H1 (cell line): ENCODE measurements at regions not wholly inside any gene's neighbourhood (a gene's known extent, or its start where the extent isn't known, plus 50 kb on each side); places are given as distances from the start of the nearest gene placed in this dataset.
"Not testable (repeated sequence)": the region's sequence is repeated elsewhere in the genome, so short reads cannot be mapped to it uniquely, and the experiment has no call there.

Experiments used
- CTCF ChIA-PET: fragments of 300-600 bp; sonication (Branson Sonifier 250); formaldehyde crosslinking; loops from one replicate; lab custom pipeline; 2021; ENCODE audit not compliant: partially characterized antibody; lab: Charles Lee
- POLR2A ChIA-PET: fragments of 300-600 bp; sonication (Branson Sonifier 250); formaldehyde crosslinking; loops from one replicate; lab custom pipeline; 2021; ENCODE audit warnings: inconsistent platforms; ENCODE audit not compliant: partially characterized antibody; lab: Charles Lee
- DNase-seq, 2 experiments: peaks; one replicate each; pipeline versions ENCODE4 v3.0.0 to v3.0.0-alpha.2; 2010 to 2022; ENCODE audit warnings: low spot score in 2 of 2, low read depth in 1 of 2, mixed read lengths in 1 of 2
- FAIRE-seq: peaks from 2 replicates; lab custom pipeline; 2011; peaks lifted over from hg19 to GRCh38; lab: Jason Lieb, UNC
- H2AFZ ChIP-seq: 2 replicates; pipeline ENCODE4 v1.8.1; 2012; ENCODE audit warnings: low read length, inconsistent platforms
- H2AK5ac ChIP-seq: 2 replicates; pipeline ENCODE4 v1.6.1; 2013; ENCODE audit warnings: low read depth, low read length
- H2BK120ac ChIP-seq: replicated peaks from 2 replicates; pipeline ENCODE3; 2013; ENCODE audit warnings: low read depth, low read length, inconsistent platforms
- H2BK12ac ChIP-seq: 2 replicates; pipeline ENCODE4 v1.6.1; 2013; ENCODE audit warnings: low read depth, low read length
- H2BK15ac ChIP-seq: 2 replicates; pipeline ENCODE4 v1.6.1; 2013; ENCODE audit warnings: low read length
- H2BK20ac ChIP-seq: 2 replicates; pipeline ENCODE4 v1.6.1; 2013; ENCODE audit warnings: low read length
- H2BK5ac ChIP-seq: 2 replicates; pipeline ENCODE4 v1.6.1; 2013; ENCODE audit warnings: low read depth, low read length
- H3K14ac ChIP-seq: 2 replicates; pipeline ENCODE4 v1.6.1; 2013; ENCODE audit warnings: inconsistent platforms; ENCODE audit not compliant: insufficient read length
- H3K18ac ChIP-seq: 2 replicates; pipeline ENCODE4 v1.6.1; 2013; ENCODE audit warnings: low read length; ENCODE audit errors: extremely low read depth
- H3K23ac ChIP-seq: 2 replicates; pipeline ENCODE4 v1.6.1; 2013; ENCODE audit warnings: inconsistent platforms; ENCODE audit not compliant: insufficient read length
- H3K23me2 ChIP-seq: 2 replicates; pipeline ENCODE4 v1.6.1; 2013; ENCODE audit warnings: low read depth, low read length
- H3K27ac ChIP-seq: 2 replicates; pipeline ENCODE4 v1.6.1; 2011; ENCODE audit warnings: low read depth, low read length, inconsistent platforms
- H3K27me3 ChIP-seq, 4 experiments: replicated peaks in 1 of 4; 1 replicate in 1 of 4; 2 replicates in 3 of 4; pipeline versions ENCODE4 v1.6.1 to v1.8.1; 2011 to 2013; ENCODE audit warnings: low read length in 3 of 4, mild to moderate bottlenecking in 3 of 4, inconsistent platforms in 2 of 4, mixed read lengths in 2 of 4, moderate library complexity in 1 of 4; ENCODE audit not compliant: control insufficient read depth in 3 of 4, insufficient read depth in 3 of 4; ENCODE audit errors: extremely low read depth in 1 of 4
- H3K36me3 ChIP-seq, 4 experiments: 2 replicates each; pipeline versions ENCODE4 v1.6.1 to v1.8.1; 2011 to 2013; ENCODE audit warnings: mild to moderate bottlenecking in 4 of 4, low read length in 3 of 4, moderate library complexity in 2 of 4, control low read depth in 1 of 4, inconsistent platforms in 1 of 4; ENCODE audit not compliant: insufficient read depth in 4 of 4, control insufficient read depth in 2 of 4
- H3K4ac ChIP-seq: replicated peaks from 2 replicates; pipeline ENCODE3; 2013; ENCODE audit warnings: low read length, low read depth, mixed read lengths, inconsistent platforms; ENCODE audit not compliant: insufficient read length
- H3K4me1 ChIP-seq, 4 experiments: replicated peaks in 1 of 4; 1 replicate in 1 of 4; 2 replicates in 3 of 4; pipeline versions ENCODE4 v1.6.1 to v1.8.1; 2011 to 2013; ENCODE audit warnings: low read length in 3 of 4, inconsistent platforms in 2 of 4, mixed read lengths in 1 of 4; ENCODE audit not compliant: insufficient read depth in 4 of 4, control insufficient read depth in 3 of 4
- H3K4me2 ChIP-seq, 2 experiments: 2 replicates each; pipeline versions ENCODE4 v1.6.1 to v1.8.1; 2011 to 2013; ENCODE audit warnings: low read depth in 2 of 2, low read length in 2 of 2, control low read depth in 1 of 2, inconsistent platforms in 1 of 2, mild to moderate bottlenecking in 1 of 2; ENCODE audit not compliant: insufficient read depth in 1 of 2
- H3K4me3 ChIP-seq, 4 experiments: fragments of 200-600, 300-600 bp in 1 of 4; sonication (generic), shearing (Covaris generic), sonication (Bioruptor Twin) in 1 of 4; 2 replicates each; pipeline versions ENCODE4 v1.5.1 to v1.8.1; 2011 to 2016; ENCODE audit warnings: low read length in 4 of 4, low read depth in 3 of 4, control low read depth in 2 of 4, inconsistent platforms in 2 of 4, mild to moderate bottlenecking in 2 of 4, mixed read lengths in 1 of 4, moderate library complexity in 1 of 4; ENCODE audit not compliant: insufficient read depth in 2 of 4; ENCODE audit errors: extremely low read depth in 1 of 4
- H3K56ac ChIP-seq: replicated peaks from 2 replicates; pipeline ENCODE3; 2013; ENCODE audit warnings: low read depth, mild to moderate bottlenecking, mixed read lengths, low read length, inconsistent platforms; ENCODE audit not compliant: insufficient read length
- H3K79me1 ChIP-seq: 2 replicates; pipeline ENCODE4 v1.6.1; 2013; ENCODE audit warnings: low read depth, low read length, control low read depth
- H3K79me2 ChIP-seq, 2 experiments: 2 replicates each; pipeline versions ENCODE4 v1.6.1 to v1.8.1; 2012 to 2013; ENCODE audit warnings: low read length in 2 of 2, mild to moderate bottlenecking in 2 of 2, inconsistent platforms in 1 of 2; ENCODE audit not compliant: insufficient read depth in 2 of 2, control insufficient read depth in 1 of 2
- H3K9ac ChIP-seq, 4 experiments: replicated peaks in 1 of 4; 1 replicate in 1 of 4; 2 replicates in 3 of 4; pipeline versions ENCODE4 v1.6.1 to v1.8.1; 2011 to 2013; ENCODE audit warnings: low read depth in 3 of 4, low read length in 3 of 4, control low read depth in 2 of 4, mild to moderate bottlenecking in 2 of 4, moderate library complexity in 2 of 4, inconsistent platforms in 1 of 4; ENCODE audit errors: extremely low read depth in 1 of 4
- H3K9me3 ChIP-seq, 2 experiments: 2 replicates each; pipeline versions ENCODE4 v1.6.1 to v1.8.1; 2012 to 2013; ENCODE audit warnings: mild to moderate bottlenecking in 2 of 2, moderate library complexity in 2 of 2, control low read depth in 1 of 2, inconsistent platforms in 1 of 2, low read depth in 1 of 2, low read length in 1 of 2, mixed read lengths in 1 of 2; ENCODE audit not compliant: insufficient read depth in 2 of 2
- H4K20me1 ChIP-seq, 2 experiments: replicated peaks in 1 of 2; 2 replicates each; pipeline versions ENCODE3 to v1.8.1; 2011 to 2013; ENCODE audit warnings: inconsistent platforms in 2 of 2, low read length in 2 of 2, mild to moderate bottlenecking in 1 of 2; ENCODE audit not compliant: insufficient read depth in 2 of 2, control insufficient read depth in 1 of 2
- H4K5ac ChIP-seq: 2 replicates; pipeline ENCODE4 v1.6.1; 2013; ENCODE audit warnings: low read length, low read depth, mixed read lengths, inconsistent platforms; ENCODE audit not compliant: insufficient read length
- H4K8ac ChIP-seq: 2 replicates; pipeline ENCODE4 v1.8.0; 2013; ENCODE audit warnings: mild to moderate bottlenecking, moderate library complexity, low read length, inconsistent platforms; ENCODE audit not compliant: insufficient read depth; ENCODE audit errors: extremely low read depth
- H4K91ac ChIP-seq: replicated peaks from 2 replicates; pipeline ENCODE3; 2013; ENCODE audit warnings: low read length, mixed read lengths, inconsistent platforms; ENCODE audit not compliant: insufficient read length
- CREB1 ChIP-seq: IDR thresholded peaks from 2 replicates; pipeline ENCODE4 v1.6.1; 2012; ENCODE audit warnings: inconsistent platforms
- KDM5A ChIP-seq: fragments of 200-600 bp; IDR thresholded peaks from 2 replicates; pipeline ENCODE4 v1.7.1; 2012; ENCODE audit warnings: mild to moderate bottlenecking, low read length, inconsistent platforms, mixed read lengths
- SAP30 ChIP-seq: fragments of 300-600 bp; sonication (generic); IDR thresholded peaks from 2 replicates; pipeline ENCODE4 v1.7.1; 2012; ENCODE audit warnings: low read length, moderate library complexity, mild to moderate bottlenecking, inconsistent platforms; ENCODE audit not compliant: insufficient read depth, insufficient replicate concordance
- SIN3A ChIP-seq, 2 experiments: IDR thresholded peaks in 1 of 2; conservative IDR thresholded peaks in 1 of 2; 2 replicates each; pipeline ENCODE4 v1.6.1; 2011 to 2012; ENCODE audit warnings: low read length in 2 of 2, improper control_type of control experiment in 1 of 2, low read depth in 1 of 2, mild to moderate bottlenecking in 1 of 2
- TAF1 ChIP-seq: IDR thresholded peaks from 2 replicates; pipeline ENCODE4 v1.6.1; 2011; ENCODE audit warnings: mild to moderate bottlenecking, low read depth, low read length
- WGBS, 2 experiments: shearing (Covaris generic) in 1 of 2; methylation state at CpG; one replicate each; pipeline versions ENCODE4 v1.1.6 to v1.1.7; 2013 to 2015; ENCODE audit warnings: low lambda C conversion rate in 2 of 2, mixed read lengths in 2 of 2, inconsistent platforms in 1 of 2, low coverage in 1 of 2, missing lambda C conversion rate in 1 of 2; ENCODE audit not compliant: insufficient replicate concordance in 2 of 2, insufficient coverage in 1 of 2, insufficient read length in 1 of 2; ENCODE audit errors: extremely low coverage in 1 of 2, missing lambda C conversion rate in 1 of 2; 5-methylcytosine and 5-hydroxymethylcytosine counted together

GRCh38 chr2:144971786-144972335, 451.9 kb upstream of the ZEB2 start (continued):
- TF ChIP-seq SAP30 (no peak), CREB1 (no peak), TAF1 (no peak), SIN3A (conservative IDR thresholded peaks at IDR 0.05 in 1 of 2, IDR thresholded peaks at IDR 0.05 in 1 of 2; ENCODE audit: low read depth in 1 of 2, low read length in 2 of 2) (no peak), KDM5A (no peak)
- TF ChIP-seq, all 59 proteins: peak for 0

DNA sequence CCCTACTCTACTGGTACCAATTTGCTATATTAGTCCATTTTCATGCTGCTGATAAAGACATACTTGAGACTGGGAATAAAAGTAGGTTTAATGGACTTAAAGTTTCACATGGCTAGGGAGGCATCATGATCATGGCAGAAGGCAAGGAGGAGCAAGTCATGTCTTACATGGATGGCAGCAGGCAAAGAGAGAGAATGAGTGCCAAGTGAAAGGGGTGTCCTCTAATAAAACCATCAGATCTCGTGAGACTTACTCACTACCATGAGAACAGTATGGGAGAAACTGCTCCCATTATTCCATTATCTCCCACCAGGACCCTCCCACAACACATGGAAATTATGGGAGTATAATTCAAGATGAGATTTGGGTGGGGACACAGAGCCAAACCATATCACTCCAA, 450.5 kb upstream of the ZEB2 start:
- POLR2A ChIA-PET, FAIRE-seq, H4K5ac ChIP-seq, H2BK5ac ChIP-seq, H3K79me1 ChIP-seq, H4K20me1 ChIP-seq, H3K23ac ChIP-seq, H2BK120ac ChIP-seq, CTCF ChIA-PET, H3K4me3 ChIP-seq, DNase-seq, H3K27ac ChIP-seq, H3K79me2 ChIP-seq, H3K18ac ChIP-seq, H3K23me2 ChIP-seq, H2AFZ ChIP-seq, H3K4ac ChIP-seq, H2BK12ac ChIP-seq, H3K27me3 ChIP-seq, H3K56ac ChIP-seq, H4K8ac ChIP-seq, H2BK20ac ChIP-seq, H2AK5ac ChIP-seq, H3K4me1 ChIP-seq, H2BK15ac ChIP-seq, H3K9ac ChIP-seq, H3K36me3 ChIP-seq, H3K4me2 ChIP-seq, H3K14ac ChIP-seq, H4K91ac ChIP-seq: not testable (repeated sequence)
- peaks cover 9 to 23% of the 10 kb centered on the region in 2 experiments; a peak in 3 of 4 replicates for H3K9me3 ChIP-seq
- WGBS, 2 experiments, result 100% methylated on average over 1 of the region's 1 CpG; no CpG with 5 or more reads in 1 of the 2 experiments
